Naive thymus-derived CD4-positive, alpha-beta T cell (primary cell): ENCODE measurements at regions not wholly inside any gene's neighbourhood (a gene's known extent, or its start where the extent isn't known, plus 50 kb on each side); places are given as distances from the start of the nearest gene placed in this dataset.

ENCODE experiments used
- ATAC-seq: fragments of 150-1000 bp; cut with Tn5 transposase; 2 replicates; pipeline ENCODE4 v1.10.0; 2021; ENCODE audit warnings: mild to moderate bottlenecking, moderate library complexity
- CTCF ChIA-PET: fragments of 350-600 bp; sonication (Branson Sonifier 250); formaldehyde crosslinking; loops from one replicate; lab custom pipeline; 2021; ENCODE audit warnings: antibody characterized with exemption; lab: Charles Lee
- POLR2A ChIA-PET: fragments of 350-600 bp; sonication (Branson Sonifier 250); formaldehyde crosslinking; loops from one replicate; lab custom pipeline; 2021; ENCODE audit warnings: antibody characterized with exemption, inconsistent platforms; lab: Charles Lee
- DNase-seq, 9 donors: peaks; one replicate each; pipeline versions ENCODE4 v3.0.0 to v3.0.0-alpha.2; 2020 to 2022; ENCODE audit warnings: mixed read lengths in 1 of 9
- H3K27ac ChIP-seq: one replicate; pipeline ENCODE4 v1.7.0; 2013; ENCODE audit warnings: mild to moderate bottlenecking, low read depth, low read length, moderate library complexity
- H3K27me3 ChIP-seq, 2 donors: one replicate each; pipeline ENCODE4 v1.7.0; 2013; ENCODE audit warnings: low read length in 2 of 2, mild to moderate bottlenecking in 2 of 2, moderate library complexity in 2 of 2; ENCODE audit not compliant: control insufficient read depth in 2 of 2, insufficient read depth in 2 of 2
- H3K36me3 ChIP-seq, 3 experiments: 1 replicate in 2 of 3; 2 replicates in 1 of 3; pipeline ENCODE4 v1.7.0; 2013; ENCODE audit warnings: low read length in 3 of 3, mild to moderate bottlenecking in 3 of 3, moderate library complexity in 1 of 3; ENCODE audit not compliant: insufficient read depth in 3 of 3, control insufficient read depth in 2 of 3
- H3K4me1 ChIP-seq, 2 donors: one replicate each; pipeline ENCODE4 v1.7.0; 2013; ENCODE audit warnings: low read length in 2 of 2, mild to moderate bottlenecking in 2 of 2, moderate library complexity in 1 of 2; ENCODE audit not compliant: control insufficient read depth in 2 of 2, insufficient read depth in 2 of 2
- H3K4me3 ChIP-seq: 2 replicates; pipeline ENCODE4 v1.7.0; 2013; ENCODE audit warnings: mild to moderate bottlenecking, low read length
- H3K9me3 ChIP-seq, 3 experiments: 1 replicate in 2 of 3; 2 replicates in 1 of 3; pipeline ENCODE4 v1.7.0; 2013; ENCODE audit warnings: low read length in 3 of 3; ENCODE audit not compliant: control insufficient read depth in 2 of 3
- H3K27ac Mint-ChIP-seq, 9 donors: one replicate each; pipeline ENCODE4 v1.8.0; 2020 to 2022; ENCODE audit warnings: mixed read lengths in 9 of 9, mild to moderate bottlenecking in 8 of 9, moderate library complexity in 5 of 9, inconsistent platforms in 2 of 9
- H3K27me3 Mint-ChIP-seq, 5 donors: one replicate each; pipeline ENCODE4 v1.8.0; 2021 to 2022; ENCODE audit warnings: mixed read lengths in 5 of 5, mild to moderate bottlenecking in 1 of 5
- H3K36me3 Mint-ChIP-seq, 5 donors: one replicate each; pipeline ENCODE4 v1.8.0; 2020 to 2022; ENCODE audit warnings: mixed read lengths in 5 of 5, mild to moderate bottlenecking in 3 of 5, inconsistent platforms in 1 of 5
- H3K4me1 Mint-ChIP-seq, 7 donors: one replicate each; pipeline ENCODE4 v1.8.0; 2020 to 2022; ENCODE audit warnings: mixed read lengths in 7 of 7, mild to moderate bottlenecking in 3 of 7, inconsistent platforms in 1 of 7
- H3K4me3 Mint-ChIP-seq, 10 donors: one replicate each; pipeline ENCODE4 v1.8.0; 2020 to 2022; ENCODE audit warnings: mild to moderate bottlenecking in 10 of 10, mixed read lengths in 10 of 10, moderate library complexity in 6 of 10, inconsistent platforms in 2 of 10
- H3K9me3 Mint-ChIP-seq, 11 donors: one replicate each; pipeline ENCODE4 v1.8.0; 2020 to 2022; ENCODE audit warnings: mixed read lengths in 11 of 11, mild to moderate bottlenecking in 4 of 11, inconsistent platforms in 1 of 11, moderate library complexity in 1 of 11
- intact Hi-C, 2 donors: fragments of 100-400 bp; cut with micrococcal nuclease; formaldehyde crosslinking; loops; one replicate each; pipeline ENCODE4 v1.15.1; 2023

DNA sequence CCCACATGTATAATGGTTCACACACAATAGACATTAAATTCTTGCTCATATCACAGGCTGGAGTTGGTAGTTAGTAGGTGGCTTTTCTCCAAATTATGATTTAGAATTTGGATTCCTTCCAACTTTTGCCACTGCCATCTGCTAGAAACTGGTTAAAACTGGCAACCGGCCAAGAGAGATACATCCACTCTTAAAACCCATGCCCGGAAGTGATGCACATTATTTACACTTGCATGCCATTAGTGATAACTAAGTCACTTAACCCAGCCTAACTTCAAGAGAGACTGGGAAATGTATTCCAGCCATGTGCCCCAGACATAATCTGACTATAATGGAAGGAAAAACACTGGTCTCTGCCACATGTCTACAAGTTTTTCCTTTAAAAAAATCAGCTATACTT is 395.7 kb upstream of the SEMA6A start:
- intact Hi-C loops: no loop called here

DNA sequence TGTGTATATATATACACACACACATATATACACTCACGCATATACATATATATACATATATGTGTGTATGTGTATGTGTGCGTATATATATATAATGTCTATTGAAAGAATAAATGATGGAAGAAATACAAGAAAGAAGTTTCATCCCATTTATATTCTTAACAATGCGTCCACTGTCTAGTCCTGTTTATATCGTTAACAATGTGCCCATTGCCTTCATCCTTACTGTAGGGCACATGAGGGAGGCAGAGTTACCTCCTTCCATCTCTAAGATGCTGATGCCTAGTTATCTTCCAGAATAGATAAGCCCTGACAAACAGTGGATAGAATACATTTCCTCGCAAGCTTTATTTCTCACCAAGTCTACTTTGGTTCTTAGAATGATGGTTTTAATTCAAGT is 389.8 kb upstream of the SEMA6A start:
- Mint-ChIP-seq H3K4me3 (no peak overlapping the region), H3K27ac (no peak overlapping the region), H3K36me3 (no peaks in the 10 kb centered on the region), H3K9me3 (peaks cover 0 to 21% (median 5%) of the 10 kb centered on the region in 11 donors), H3K4me1 (no peaks in the 10 kb centered on the region), H3K27me3 (peaks cover 0 to 10% (median 0%) of the 10 kb centered on the region in 5 donors)
- Histone ChIP-seq H3K4me3 (no peak overlapping the region), H3K9me3 (no peaks in the 10 kb centered on the region), H3K36me3 (no peaks in the 10 kb centered on the region), H3K27me3 (no peaks in the 10 kb centered on the region), H3K27ac (no peak overlapping the region), H3K4me1 (no peaks in the 10 kb centered on the region)
- POLR2A ChIA-PET: no interaction called here
- intact Hi-C loops: no loop called here
- CTCF ChIA-PET: no interaction called here
- DNase-seq: no peak
- no peak for ATAC-seq

More for the DNA sequence above, 395.7 kb upstream of the SEMA6A start:
- Mint-ChIP-seq H3K27ac (no peak overlapping the region), H3K27me3 (peaks cover 0 to 5% (median 0%) of the 10 kb centered on the region in 5 donors), H3K9me3 (peaks cover 0 to 20% (median 10%) of the 10 kb centered on the region in 11 donors), H3K4me3 (no peak overlapping the region), H3K4me1 (no peaks in the 10 kb centered on the region), H3K36me3 (no peaks in the 10 kb centered on the region)
- Histone ChIP-seq H3K27ac (no peak overlapping the region), H3K4me3 (no peak overlapping the region), H3K9me3 (no peaks in the 10 kb centered on the region), H3K27me3 (no peaks in the 10 kb centered on the region), H3K4me1 (no peaks in the 10 kb centered on the region), H3K36me3 (no peaks in the 10 kb centered on the region)
- ATAC-seq (no peak), DNase-seq (no peak)
- ChIA-PET CTCF (no interaction called here), POLR2A (no interaction called here)

DNA sequence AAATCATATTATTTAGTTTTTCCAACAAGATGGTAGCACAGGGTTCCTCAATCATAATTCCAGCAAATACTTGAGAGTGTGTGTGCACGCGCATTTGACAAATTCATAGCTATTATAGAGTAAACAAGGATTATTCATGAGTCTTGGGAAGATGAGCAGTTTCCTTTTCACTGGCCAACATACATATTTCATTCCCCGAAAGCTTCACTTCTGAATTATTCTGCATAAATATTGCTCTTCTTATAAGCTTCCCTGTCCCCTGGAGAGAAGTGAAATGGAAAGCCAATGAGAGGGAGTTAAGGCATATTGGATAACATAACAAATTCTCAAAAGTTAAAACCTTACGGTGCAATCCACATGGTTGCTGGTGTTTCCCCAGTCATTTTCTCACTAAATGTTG is 386.4 kb upstream of the SEMA6A start:
- ATAC-seq (no peak), DNase-seq (no peak)
- Mint-ChIP-seq H3K27me3 (peaks cover 0 to 6% (median 0%) of the 10 kb centered on the region in 5 donors), H3K4me3 (no peak overlapping the region), H3K4me1 (no peaks in the 10 kb centered on the region), H3K9me3 (peaks cover 0 to 4% (median 0%) of the 10 kb centered on the region in 11 donors), H3K36me3 (no peaks in the 10 kb centered on the region), H3K27ac (no peak overlapping the region)
- no peaks in the 10 kb centered on the region for H3K36me3 ChIP-seq
- no peaks in the 10 kb centered on the region for H3K27me3 ChIP-seq
- no peak overlapping the region for H3K27ac ChIP-seq
- intact Hi-C loops: no loop called here
- no peaks in the 10 kb centered on the region for H3K9me3 ChIP-seq
- no peak overlapping the region for H3K4me3 ChIP-seq
- H3K4me1 ChIP-seq: no peaks in the 10 kb centered on the region
- POLR2A ChIA-PET: no interaction called here
- CTCF ChIA-PET: no interaction called here

DNA sequence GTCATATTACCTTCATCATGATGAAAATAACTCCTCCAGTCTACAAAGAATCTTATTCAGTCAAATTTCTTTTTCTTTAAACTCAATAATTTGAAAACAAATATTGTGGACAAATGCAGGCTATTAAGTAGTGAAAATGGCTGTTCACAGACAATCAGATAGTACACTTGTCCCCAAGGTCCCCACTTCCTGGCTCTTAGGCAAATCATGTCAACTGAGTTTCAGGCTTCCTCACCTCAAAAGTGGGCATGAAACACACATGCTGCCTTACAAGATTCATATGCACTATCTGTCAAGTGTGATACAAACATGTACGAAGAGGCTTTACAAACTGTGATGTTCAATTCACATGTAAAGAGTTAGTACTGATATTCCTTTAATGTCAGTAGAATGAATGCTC is 385.2 kb upstream of the SEMA6A start:
- no peak overlapping the region for H3K27ac Mint-ChIP-seq
- CTCF ChIA-PET: no interaction called here

DNA sequence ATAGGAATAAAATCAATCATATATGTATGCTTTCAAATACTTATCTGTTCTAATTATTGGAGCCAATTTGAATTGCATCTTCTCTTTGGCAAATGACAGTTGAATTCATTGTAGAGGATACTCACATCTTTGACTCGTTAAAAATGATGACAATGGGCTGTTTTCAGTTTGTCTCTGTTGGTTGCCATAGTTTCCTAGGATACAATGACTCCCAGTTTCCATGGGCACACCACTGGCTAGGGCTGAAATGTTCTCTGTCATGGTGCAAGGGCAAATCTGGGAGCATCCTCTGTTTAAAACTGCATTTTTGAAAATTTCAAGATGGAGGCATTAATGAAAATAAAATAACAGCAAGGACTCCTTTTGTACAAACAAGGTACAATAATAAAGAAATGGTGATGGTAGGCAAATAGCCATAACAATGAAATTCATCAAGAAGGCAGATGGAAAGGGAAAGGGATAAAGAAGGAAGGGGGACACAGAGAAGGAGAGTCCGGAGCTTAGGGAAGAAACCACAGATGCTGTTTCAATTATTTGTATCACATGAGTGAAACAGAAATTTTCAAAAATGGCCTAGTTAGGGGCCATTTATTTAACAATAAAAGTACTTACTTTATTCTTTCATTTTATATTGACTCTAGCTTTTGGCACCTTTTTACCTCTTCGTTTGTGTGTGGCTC is 378.8 kb upstream of the SEMA6A start:
- POLR2A ChIA-PET: no interaction called here
- H3K4me1 Mint-ChIP-seq: no peaks in the 10 kb centered on the region
- H3K9me3 Mint-ChIP-seq: no peaks in the 10 kb centered on the region
- no peaks in the 10 kb centered on the region for H3K36me3 Mint-ChIP-seq
- H3K4me3 Mint-ChIP-seq: no peak overlapping the region
- ATAC-seq (no peak), DNase-seq (no peak)
- CTCF ChIA-PET: interaction anchor here (0.6 kb wide), 1 partner anchor 894 kb away, joined by 3 read pairs; no protein-coding TSS in a partner anchor
- no peak overlapping the region for H3K27ac Mint-ChIP-seq
- no peaks in the 10 kb centered on the region for H3K4me1 ChIP-seq
- H3K9me3 ChIP-seq: no peaks in the 10 kb centered on the region
- intact Hi-C loops: no loop called here
- no peaks in the 10 kb centered on the region for H3K27me3 ChIP-seq
- no peak overlapping the region for H3K4me3 ChIP-seq
- peaks cover 0 to 5% (median 0%) of the 10 kb centered on the region in 5 donors for H3K27me3 Mint-ChIP-seq
- no peak overlapping the region for H3K27ac ChIP-seq
- H3K36me3 ChIP-seq: no peaks in the 10 kb centered on the region

More for the DNA sequence above, 385.2 kb upstream of the SEMA6A start:
- no peak overlapping the region for H3K4me3 Mint-ChIP-seq
- H3K4me3 ChIP-seq: no peak overlapping the region
- POLR2A ChIA-PET: no interaction called here
- no peaks in the 10 kb centered on the region for H3K4me1 ChIP-seq
- H3K27me3 Mint-ChIP-seq: peaks cover 0 to 6% (median 0%) of the 10 kb centered on the region in 5 donors
- DNase-seq: no peak
- no peaks in the 10 kb centered on the region for H3K36me3 ChIP-seq
- no peaks in the 10 kb centered on the region for H3K4me1 Mint-ChIP-seq
- intact Hi-C loops: no loop called here
- no peaks in the 10 kb centered on the region for H3K27me3 ChIP-seq
- H3K36me3 Mint-ChIP-seq: no peaks in the 10 kb centered on the region
- peaks cover 0 to 4% (median 0%) of the 10 kb centered on the region in 11 donors for H3K9me3 Mint-ChIP-seq
- ATAC-seq: no peak
- H3K9me3 ChIP-seq: no peaks in the 10 kb centered on the region
- no peak overlapping the region for H3K27ac ChIP-seq

DNA sequence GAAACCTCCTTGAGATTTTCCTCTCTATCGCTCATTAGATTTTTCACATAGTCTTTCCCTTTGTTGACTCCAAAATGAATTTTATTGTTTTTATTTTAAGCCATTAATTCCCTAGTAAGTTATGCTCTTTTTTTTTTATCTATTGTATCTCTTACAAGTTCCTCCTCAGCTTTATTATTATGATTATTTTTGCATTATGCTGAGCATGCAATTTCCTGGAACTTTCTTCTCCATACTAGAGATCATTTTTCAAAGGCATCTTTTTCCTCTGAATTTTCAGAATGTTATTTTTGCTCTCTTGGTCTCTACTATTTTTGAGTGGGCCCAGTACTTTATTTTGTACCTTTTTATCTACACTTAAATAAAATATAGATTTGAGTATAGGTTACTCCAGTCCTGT is 376.6 kb upstream of the SEMA6A start:
- CTCF ChIA-PET: no interaction called here
- POLR2A ChIA-PET: no interaction called here
- no peaks in the 10 kb centered on the region for H3K4me1 ChIP-seq

More for the DNA sequence above, 376.6 kb upstream of the SEMA6A start:
- H3K36me3 Mint-ChIP-seq: no peaks in the 10 kb centered on the region
- Histone ChIP-seq H3K27me3 (no peaks in the 10 kb centered on the region), H3K9me3 (no peaks in the 10 kb centered on the region), H3K27ac (no peak overlapping the region), H3K36me3 (no peaks in the 10 kb centered on the region), H3K4me3 (no peak overlapping the region)
- DNase-seq (no peak), ATAC-seq (no peak)
- H3K27me3 Mint-ChIP-seq: peaks cover 0 to 5% (median 0%) of the 10 kb centered on the region in 5 donors
- H3K9me3 Mint-ChIP-seq: peaks cover 0 to 2% (median 0%) of the 10 kb centered on the region in 11 donors
- H3K4me1 Mint-ChIP-seq: peaks cover 0 to 1% (median 0%) of the 10 kb centered on the region in 7 donors
- intact Hi-C loops: no loop called here
- H3K4me3 Mint-ChIP-seq: no peak overlapping the region
- no peak overlapping the region for H3K27ac Mint-ChIP-seq
